Neural progenitor cell (in vitro differentiated cells): ENCODE measurements at regions not wholly inside any gene's neighbourhood (a gene's known extent, or its start where the extent isn't known, plus 50 kb on each side); places are given as distances from the start of the nearest gene placed in this dataset.

Experiments
- DNase-seq: peaks from one replicate; pipeline ENCODE4 v3.0.0-alpha.2; 2016; ENCODE audit warnings: low spot score
- H2AFZ ChIP-seq: fragments of 200-600 bp; sonication (generic); replicated peaks from 2 replicates; pipeline ENCODE4 v1.6.1; 2016; ENCODE audit warnings: antibody characterized with exemption
- H3F3A ChIP-seq: fragments of 200-600 bp; sonication (generic); 2 replicates; pipeline ENCODE4 v1.6.1; 2016; ENCODE audit warnings: antibody characterized with exemption, low read depth
- H3K27ac ChIP-seq: fragments of 200-600 bp; sonication (generic); 2 replicates; pipeline ENCODE4 v1.5.1; 2016; ENCODE audit warnings: mild to moderate bottlenecking
- H3K27me3 ChIP-seq: fragments of 200-600 bp; sonication (generic); 2 replicates; pipeline ENCODE4 v1.6.1; 2016; ENCODE audit warnings: mild to moderate bottlenecking, moderate library complexity
- H3K36me3 ChIP-seq: fragments of 200-600 bp; sonication (generic); 2 replicates; pipeline ENCODE4 v1.5.1; 2016
- H3K4me1 ChIP-seq: fragments of 200-600 bp; sonication (generic); 2 replicates; pipeline ENCODE4 v1.6.1; 2016; ENCODE audit warnings: mixed run types
- H3K4me2 ChIP-seq: fragments of 200-600 bp; sonication (generic); 2 replicates; pipeline ENCODE4 v1.6.1; 2016
- H3K4me3 ChIP-seq: fragments of 200-600 bp; sonication (generic); 2 replicates; pipeline ENCODE4 v1.5.1; 2016
- H3K79me2 ChIP-seq: fragments of 200-600 bp; sonication (generic); 2 replicates; pipeline ENCODE4 v1.6.1; 2016; ENCODE audit warnings: low read depth
- H3K9ac ChIP-seq: fragments of 200-600 bp; sonication (generic); 2 replicates; pipeline ENCODE4 v1.6.1; 2016
- H3K9me3 ChIP-seq: fragments of 200-600 bp; sonication (generic); 2 replicates; pipeline ENCODE4 v1.5.1; 2016; ENCODE audit warnings: low read depth
- H4K20me1 ChIP-seq: fragments of 200-600 bp; sonication (generic); 2 replicates; pipeline ENCODE4 v1.6.1; 2016; ENCODE audit warnings: low read depth
- H3K27ac Mint-ChIP-seq: 3 replicates; pipeline ENCODE4 v1.8.0; 2021; ENCODE audit warnings: mixed read lengths
- H3K27me3 Mint-ChIP-seq: 2 replicates; pipeline ENCODE4 v1.8.0; 2022; ENCODE audit warnings: low read depth, mild to moderate bottlenecking, inconsistent platforms, moderate library complexity, mixed read lengths; ENCODE audit not compliant: insufficient read depth
- H3K36me3 Mint-ChIP-seq: 3 replicates; pipeline ENCODE4 v1.8.0; 2021; ENCODE audit warnings: mixed read lengths
- H3K4me1 Mint-ChIP-seq: 3 replicates; pipeline ENCODE4 v1.8.0; 2021; ENCODE audit warnings: mixed read lengths
- H3K4me3 Mint-ChIP-seq: 3 replicates; pipeline ENCODE4 v1.8.0; 2021; ENCODE audit warnings: mild to moderate bottlenecking, moderate library complexity, mixed read lengths
- H3K9me3 Mint-ChIP-seq: 3 replicates; pipeline ENCODE4 v1.8.0; 2020; ENCODE audit warnings: mixed read lengths
- CTCF ChIP-seq: fragments of 200-600 bp; sonication (generic); IDR thresholded peaks from 2 replicates; pipeline ENCODE4 v1.5.1; 2017; ENCODE audit warnings: antibody characterized with exemption, mild to moderate bottlenecking
- EZH2 ChIP-seq: fragments of 200-600 bp; sonication (generic); IDR thresholded peaks from 2 replicates; pipeline ENCODE4 v1.6.1; 2017; ENCODE audit warnings: antibody characterized with exemption, mild to moderate bottlenecking, moderate library complexity
- EZH2phosphoT487 ChIP-seq: fragments of 200-600 bp; sonication (generic); IDR thresholded peaks from 2 replicates; pipeline ENCODE4 v1.6.1; 2017; ENCODE audit warnings: antibody characterized with exemption

GRCh38 chr19:31555634-31556215 is 206.5 kb upstream of the TSHZ3 start:
- Mint-ChIP-seq H3K27me3 (peaks cover 5% of the 10 kb centered on the region), H3K4me3 (no peak overlapping the region), H3K4me1 (no peaks in the 10 kb centered on the region), H3K27ac (no peak overlapping the region), H3K9me3 (peaks cover 9% of the 10 kb centered on the region), H3K36me3 (no peaks in the 10 kb centered on the region)
- no peak overlapping the region for H3K4me3 ChIP-seq
- no peak for DNase-seq
- H3K27me3 ChIP-seq: no peaks in the 10 kb centered on the region
- TF ChIP-seq EZH2 (no peak), EZH2phosphoT487 (no peak), CTCF (no peak)
- H3K4me2 ChIP-seq: no peak overlapping the region
- no peaks in the 10 kb centered on the region for H3F3A ChIP-seq
- H3K9ac ChIP-seq: no peak overlapping the region
- no peaks in the 10 kb centered on the region for H3K9me3 ChIP-seq
- H3K4me1 ChIP-seq: no peaks in the 10 kb centered on the region
- H3K27ac ChIP-seq: no peak overlapping the region
- no peaks in the 10 kb centered on the region for H3K79me2 ChIP-seq
- H2AFZ ChIP-seq: no peak overlapping the region
- H4K20me1 ChIP-seq: no peaks in the 10 kb centered on the region
- no peaks in the 10 kb centered on the region for H3K36me3 ChIP-seq

GRCh38 chr19:31559494-31559893 is 210.3 kb upstream of the TSHZ3 start:
- H2AFZ ChIP-seq: no peak overlapping the region
- Mint-ChIP-seq H3K27ac (no peak overlapping the region), H3K4me3 (no peak overlapping the region), H3K36me3 (no peaks in the 10 kb centered on the region), H3K9me3 (peaks cover 11% of the 10 kb centered on the region), H3K27me3 (peaks cover 11% of the 10 kb centered on the region), H3K4me1 (no peaks in the 10 kb centered on the region)
- H3K36me3 ChIP-seq: no peaks in the 10 kb centered on the region
- H3K9ac ChIP-seq: no peak overlapping the region
- no peaks in the 10 kb centered on the region for H3K79me2 ChIP-seq
- no peaks in the 10 kb centered on the region for H3K9me3 ChIP-seq
- TF ChIP-seq EZH2phosphoT487 (no peak), EZH2 (no peak), CTCF (no peak)
- H4K20me1 ChIP-seq: no peaks in the 10 kb centered on the region
- H3K4me1 ChIP-seq: no peaks in the 10 kb centered on the region
- DNase-seq: no peak
- no peaks in the 10 kb centered on the region for H3K27me3 ChIP-seq
- H3K4me2 ChIP-seq: no peak overlapping the region
- H3K27ac ChIP-seq: no peak overlapping the region
- H3K4me3 ChIP-seq: no peak overlapping the region
- H3F3A ChIP-seq: no peaks in the 10 kb centered on the region

- Mint-ChIP-seq H3K9me3 (peaks cover 11% of the 10 kb centered on the region), H3K27ac (no peak overlapping the region)
Measured at GRCh38 chr19:31560086-31561060, 211.1 kb upstream of the TSHZ3 start.

More at GRCh38 chr19:31560086-31561060, 211.1 kb upstream of the TSHZ3 start:
- Mint-ChIP-seq H3K4me1 (no peaks in the 10 kb centered on the region), H3K36me3 (no peaks in the 10 kb centered on the region), H3K27me3 (peaks cover 11% of the 10 kb centered on the region), H3K4me3 (no peak overlapping the region)
- H3K27ac ChIP-seq: no peak overlapping the region
- no peaks in the 10 kb centered on the region for H3K4me1 ChIP-seq
- H3K9ac ChIP-seq: no peak overlapping the region
- H2AFZ ChIP-seq: no peak overlapping the region
- no peaks in the 10 kb centered on the region for H3K79me2 ChIP-seq
- H3K36me3 ChIP-seq: no peaks in the 10 kb centered on the region
- H3F3A ChIP-seq: no peaks in the 10 kb centered on the region
- no peaks in the 10 kb centered on the region for H4K20me1 ChIP-seq
- TF ChIP-seq CTCF (no peak), EZH2phosphoT487 (no peak), EZH2 (no peak)
- no peak overlapping the region for H3K4me3 ChIP-seq
- no peak overlapping the region for H3K4me2 ChIP-seq
- no peak for DNase-seq
- no peaks in the 10 kb centered on the region for H3K9me3 ChIP-seq
- H3K27me3 ChIP-seq: no peaks in the 10 kb centered on the region
